Stimulated activated CD4-positive, alpha-beta T cell treated with anti-CD3 and anti-CD28 coated beads, Interleukin-15, amount 100 ng/mL, for 48 hours (primary cell): ENCODE measurements at regions not wholly inside any gene's neighbourhood (a gene's known extent, or its start where the extent isn't known, plus 50 kb on each side); places are given as distances from the start of the nearest gene placed in this dataset.
"Not testable (repeated sequence)": the region's sequence is repeated elsewhere in the genome, so short reads cannot be mapped to it uniquely, and the experiment has no call there.

Experiments
- DNase-seq, 2 donors: peaks; one replicate each; pipeline ENCODE4 v3.0.0-alpha.2; 2020; ENCODE audit warnings: low read depth in 2 of 2

- DNase-seq, result not testable (repeated sequence)
These were observed 187.4 kb downstream of the FAM72C start for GRCh38 chr1:143784239-143784882.

GRCh38 chr1:143778178-143778577, 193.6 kb downstream of the FAM72C start:
- not testable (repeated sequence) for DNase-seq

- not testable (repeated sequence) for DNase-seq
These were observed 207.0 kb downstream of the FAM72C start for GRCh38 chr1:143764831-143765230.

GRCh38 chr1:143760366-143760765, 211.4 kb downstream of the FAM72C start:
- DNase-seq, result not testable (repeated sequence)

- not testable (repeated sequence) for DNase-seq
These were observed 215.8 kb downstream of the FAM72C start for GRCh38 chr1:143755961-143756360.

- DNase-seq, result no peak
These were observed 222.9 kb downstream of the FAM72C start for GRCh38 chr1:143748906-143749305.

- DNase-seq, result no peak
These were observed 235.2 kb downstream of the FAM72C start for GRCh38 chr1:143736562-143736961.

GRCh38 chr1:143735764-143736461, 235.9 kb downstream of the FAM72C start:
- DNase-seq, result no peak

- not testable (repeated sequence) for DNase-seq
These were observed 237.5 kb downstream of the FAM72C start for GRCh38 chr1:143734261-143734660.

- not testable (repeated sequence) for DNase-seq
These were observed 240.9 kb downstream of the FAM72C start for GRCh38 chr1:143730890-143731289.

GRCh38 chr1:143729449-143730111, 242.2 kb downstream of the FAM72C start:
- peak in 1 of 2 donors; percentile 20 for DNase-seq

GRCh38 chr1:143728802-143729448, 242.9 kb downstream of the FAM72C start:
- peak in 1 of 2 donors; percentile 17 for DNase-seq

GRCh38 chr1:143727263-143727662, 244.5 kb downstream of the FAM72C start:
- no peak for DNase-seq

GRCh38 chr1:143721024-143721373, 250.8 kb downstream of the FAM72C start:
- no peak for DNase-seq

- DNase-seq, result no peak
These were observed 251.4 kb downstream of the FAM72C start for GRCh38 chr1:143720087-143721023.

GRCh38 chr1:143718524-143718923, 253.3 kb downstream of the FAM72C start:
- DNase-seq, result no peak

GRCh38 chr1:143718021-143718420, 253.8 kb downstream of the FAM72C start:
- DNase-seq, result no peak

GRCh38 chr1:143717434-143717833, 254.4 kb downstream of the FAM72C start:
- DNase-seq, result no peak

GRCh38 chr1:143714913-143715312, 256.9 kb downstream of the FAM72C start:
- DNase-seq, result not testable (repeated sequence)

- not testable (repeated sequence) for DNase-seq
These were observed 262.1 kb downstream of the FAM72C start for GRCh38 chr1:143709606-143710259.

- not testable (repeated sequence) for DNase-seq
These were observed 269.0 kb downstream of the FAM72C start for GRCh38 chr1:143702739-143703138.
